Medulla oblongata (tissue), 1 donor: ENCODE measurements at regions not wholly inside any gene's neighbourhood (a gene's known extent, or its start where the extent isn't known, plus 50 kb on each side); places are given as distances from the start of the nearest gene placed in this dataset.

ENCODE experiments used
- DNase-seq: peaks from one replicate; pipeline ENCODE4 v3.0.0-alpha.2; 2015; ENCODE audit errors: extremely low spot score

- no peak for DNase-seq
Measured at GRCh38 chr4:162640152-162640551, 476.4 kb upstream of the FSTL5 start.

- no peak for DNase-seq
Measured at GRCh38 chr4:162634390-162634789, 470.6 kb upstream of the FSTL5 start.

- DNase-seq, result no peak
Measured at GRCh38 chr4:162622664-162623063, 458.9 kb upstream of the FSTL5 start.

GRCh38 chr4:162610116-162610515 lies 446.3 kb upstream of the FSTL5 start:
- no peak for DNase-seq

- DNase-seq, result no peak
Measured at GRCh38 chr4:162586266-162586665, 422.5 kb upstream of the FSTL5 start.

- DNase-seq, result no peak
Measured at GRCh38 chr4:162582180-162582579, 418.4 kb upstream of the FSTL5 start.

GRCh38 chr4:162565730-162566129 lies 401.9 kb upstream of the FSTL5 start:
- DNase-seq, result no peak

- no peak for DNase-seq
Measured at GRCh38 chr4:162560073-162560472, 396.3 kb upstream of the FSTL5 start.

GRCh38 chr4:162557516-162558106 lies 393.8 kb upstream of the FSTL5 start:
- no peak for DNase-seq

GRCh38 chr4:162535121-162535520 lies 371.3 kb upstream of the FSTL5 start:
- DNase-seq, result no peak

- DNase-seq, result no peak
Measured at GRCh38 chr4:162523171-162523570, 359.4 kb upstream of the FSTL5 start.

- DNase-seq, result no peak
Measured at GRCh38 chr4:162522724-162523123, 358.9 kb upstream of the FSTL5 start.

- DNase-seq, result no peak
Measured at GRCh38 chr4:162510937-162511336, 347.1 kb upstream of the FSTL5 start.

GRCh38 chr4:162510115-162510514 lies 346.3 kb upstream of the FSTL5 start:
- no peak for DNase-seq

GRCh38 chr4:162509333-162509732 lies 345.5 kb upstream of the FSTL5 start:
- no peak for DNase-seq

GRCh38 chr4:162506253-162506652 lies 342.5 kb upstream of the FSTL5 start:
- no peak for DNase-seq

GRCh38 chr4:162503868-162504267 lies 340.1 kb upstream of the FSTL5 start:
- no peak for DNase-seq

- no peak for DNase-seq
Measured at GRCh38 chr4:162502109-162502508, 338.3 kb upstream of the FSTL5 start.

- DNase-seq, result no peak
Measured at GRCh38 chr4:162499478-162499877, 335.7 kb upstream of the FSTL5 start.

- no peak for DNase-seq
Measured at GRCh38 chr4:162498168-162498567, 334.4 kb upstream of the FSTL5 start.

- peak; percentile 58 for DNase-seq
Measured at GRCh38 chr4:162497564-162498167, 333.9 kb upstream of the FSTL5 start.

GRCh38 chr4:162494935-162495334 lies 331.1 kb upstream of the FSTL5 start:
- DNase-seq, result no peak

- no peak for DNase-seq
Measured at GRCh38 chr4:162485486-162485885, 321.7 kb upstream of the FSTL5 start.

GRCh38 chr4:162475246-162475645 lies 311.4 kb upstream of the FSTL5 start:
- no peak for DNase-seq
